SK-N-SH treated with all-trans-retinoic acid at 6 μM for 48 hours (cell line): ENCODE measurements at regions not wholly inside any gene's neighbourhood (a gene's known extent, or its start where the extent isn't known, plus 50 kb on each side); places are given as distances from the start of the nearest gene placed in this dataset.

Experiments
- ATAC-seq: fragments of 200-7000 bp; cut with Tn5 transposase; 3 replicates; pipeline ENCODE4 v1.9.1; 2020; ENCODE audit warnings: mild to moderate bottlenecking, moderate library complexity
- ARNTL ChIP-seq: fragments of 450-650 bp; formaldehyde crosslinking; IDR thresholded peaks from 2 replicates; pipeline ENCODE4 v1.5.0; 2020; ENCODE audit warnings: low read depth, mild to moderate bottlenecking, moderate library complexity, borderline replicate concordance
- BACH2 ChIP-seq: fragments of 250-450 bp; sonication (Bioruptor Pico); IDR thresholded peaks from 2 replicates; pipeline ENCODE4 v1.9.0; 2021; ENCODE audit warnings: mild to moderate bottlenecking, borderline replicate concordance
- CSDC2 ChIP-seq: fragments of 250-450 bp; sonication (Bioruptor Pico); IDR thresholded peaks from 2 replicates; pipeline ENCODE4 v1.5.0; 2020; ENCODE audit warnings: mild to moderate bottlenecking, moderate library complexity
- ESRRG ChIP-seq: fragments of 250-450 bp; sonication (Bioruptor Pico); IDR thresholded peaks from 2 replicates; pipeline ENCODE4 v1.6.1; 2021; ENCODE audit warnings: mild to moderate bottlenecking
- GLIS3 ChIP-seq: fragments of 250-450 bp; sonication (Bioruptor Pico); IDR thresholded peaks from 2 replicates; pipeline ENCODE4 v1.5.0; 2020; ENCODE audit warnings: mild to moderate bottlenecking, moderate library complexity
- ISL1 ChIP-seq: fragments of 250-450 bp; sonication (Bioruptor Pico); IDR thresholded peaks from 2 replicates; pipeline ENCODE4 v2.1.2; 2022; ENCODE audit warnings: mild to moderate bottlenecking, moderate library complexity
- OSR1 ChIP-seq: fragments of 250-450 bp; sonication (Bioruptor Pico); IDR thresholded peaks from 2 replicates; pipeline ENCODE4 v1.8.0; 2022; ENCODE audit warnings: moderate library complexity, mild to moderate bottlenecking, inconsistent platforms
- PPARA ChIP-seq: fragments of 250-450 bp; sonication (Bioruptor Pico); IDR thresholded peaks from 2 replicates; pipeline ENCODE4 v1.5.0; 2020; ENCODE audit warnings: mild to moderate bottlenecking, borderline replicate concordance
- RARB ChIP-seq: fragments of 250-450 bp; sonication (Bioruptor Pico); IDR thresholded peaks from 2 replicates; pipeline ENCODE4 v1.8.0; 2021; ENCODE audit warnings: mild to moderate bottlenecking, moderate library complexity
- SNAI2 ChIP-seq: fragments of 250-450 bp; sonication (Bioruptor Pico); IDR thresholded peaks from 2 replicates; pipeline ENCODE4 v1.5.0; 2020; ENCODE audit warnings: mild to moderate bottlenecking, moderate library complexity
- TCF4 ChIP-seq: fragments of 250-450 bp; sonication (Bioruptor Pico); IDR thresholded peaks from 2 replicates; pipeline ENCODE4 v1.8.0; 2021; ENCODE audit warnings: mild to moderate bottlenecking, moderate library complexity, borderline replicate concordance
- TOX ChIP-seq: fragments of 250-450 bp; sonication (Bioruptor Pico); IDR thresholded peaks from 2 replicates; pipeline ENCODE4 v1.8.0; 2021; ENCODE audit warnings: mild to moderate bottlenecking, moderate library complexity, borderline replicate concordance
- ZC3H10 ChIP-seq: fragments of 250-450 bp; sonication (Bioruptor Pico); IDR thresholded peaks from 2 replicates; pipeline ENCODE4 v1.5.1; 2021; ENCODE audit warnings: mild to moderate bottlenecking, moderate library complexity
- ZFP3 ChIP-seq: fragments of 250-450 bp; sonication (Bioruptor Pico); IDR thresholded peaks from 2 replicates; pipeline ENCODE4 v1.5.0; 2020; ENCODE audit warnings: mild to moderate bottlenecking, moderate library complexity
- ZFP30 ChIP-seq: fragments of 450-650 bp; formaldehyde crosslinking; IDR thresholded peaks from 2 replicates; pipeline ENCODE4 v1.5.0; 2022; ENCODE audit warnings: mild to moderate bottlenecking, moderate library complexity
- ZNF565 ChIP-seq: fragments of 450-650 bp; formaldehyde crosslinking; conservative IDR thresholded peaks from 2 replicates; pipeline ENCODE4 v1.5.0; 2020; ENCODE audit warnings: low read depth, mild to moderate bottlenecking, moderate library complexity
- ZNF70 ChIP-seq: fragments of 450-650 bp; formaldehyde crosslinking; IDR thresholded peaks from 2 replicates; pipeline ENCODE4 v1.5.0; 2020; ENCODE audit warnings: mild to moderate bottlenecking, moderate library complexity
- ZNF8 ChIP-seq: fragments of 450-650 bp; formaldehyde crosslinking; IDR thresholded peaks from 2 replicates; pipeline ENCODE4 v1.5.0; 2020; ENCODE audit warnings: mild to moderate bottlenecking, moderate library complexity
- TF ChIP-seq, protein P1 (sequence below): fragments of 250-450 bp; sonication (Bioruptor Pico); IDR thresholded peaks from 2 replicates; pipeline ENCODE4 v1.5.1; 2020; ENCODE audit warnings: low read depth, mild to moderate bottlenecking, moderate library complexity
- TF ChIP-seq, protein P2 (sequence below): fragments of 250-450 bp; sonication (Bioruptor Pico); IDR thresholded peaks from 2 replicates; pipeline ENCODE4 v1.8.0; 2020; ENCODE audit warnings: mild to moderate bottlenecking, moderate library complexity, borderline replicate concordance
- TF ChIP-seq, protein P3 (sequence below): fragments of 250-450 bp; sonication (Bioruptor Pico); IDR thresholded peaks from 2 replicates; pipeline ENCODE4 v1.5.0; 2020; ENCODE audit warnings: mild to moderate bottlenecking, moderate library complexity
- TF ChIP-seq, protein P4 (sequence below): fragments of 250-450 bp; sonication (Bioruptor Pico); IDR thresholded peaks from 2 replicates; pipeline ENCODE4 v1.5.1; 2021; ENCODE audit warnings: mild to moderate bottlenecking, moderate library complexity
- TF ChIP-seq, protein P5 (sequence below): fragments of 250-450 bp; sonication (Bioruptor Pico); IDR thresholded peaks from 2 replicates; pipeline ENCODE4 v1.8.0; 2021; ENCODE audit warnings: low read depth, mild to moderate bottlenecking, moderate library complexity, borderline replicate concordance

DNA sequence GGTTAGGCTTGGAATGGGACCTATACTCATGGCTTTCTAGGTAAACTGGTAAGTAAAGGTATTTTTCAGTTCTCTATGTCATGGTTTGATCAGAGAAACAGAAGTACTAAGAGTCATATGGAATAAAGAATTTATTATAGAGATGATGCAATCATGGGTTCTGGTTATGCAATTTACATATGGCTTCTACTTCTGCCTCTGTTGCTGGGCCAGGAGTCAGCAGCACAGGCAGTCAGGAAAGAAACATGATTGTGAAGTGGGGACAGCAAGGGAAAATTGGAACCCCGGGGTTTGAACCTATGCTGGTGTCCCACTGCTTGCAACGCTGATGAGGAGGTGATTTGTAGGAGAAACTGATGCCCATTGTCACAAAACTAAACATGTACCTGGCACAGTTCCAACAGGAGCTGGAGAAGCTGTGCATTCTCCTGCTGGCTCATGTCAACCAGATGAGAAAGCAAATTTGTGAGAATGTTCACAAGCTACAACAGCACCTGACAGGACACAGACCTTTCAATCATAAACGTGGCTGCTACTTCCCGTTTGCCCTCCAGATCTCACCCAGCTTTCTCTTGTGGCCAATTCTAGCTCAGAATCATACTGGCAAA is 887.1 kb downstream of the TFAP2A start:
- TF ChIP-seq SNAI2 (CRISPR knock-in tag): no peak
- TF ChIP-seq, protein P1, sequence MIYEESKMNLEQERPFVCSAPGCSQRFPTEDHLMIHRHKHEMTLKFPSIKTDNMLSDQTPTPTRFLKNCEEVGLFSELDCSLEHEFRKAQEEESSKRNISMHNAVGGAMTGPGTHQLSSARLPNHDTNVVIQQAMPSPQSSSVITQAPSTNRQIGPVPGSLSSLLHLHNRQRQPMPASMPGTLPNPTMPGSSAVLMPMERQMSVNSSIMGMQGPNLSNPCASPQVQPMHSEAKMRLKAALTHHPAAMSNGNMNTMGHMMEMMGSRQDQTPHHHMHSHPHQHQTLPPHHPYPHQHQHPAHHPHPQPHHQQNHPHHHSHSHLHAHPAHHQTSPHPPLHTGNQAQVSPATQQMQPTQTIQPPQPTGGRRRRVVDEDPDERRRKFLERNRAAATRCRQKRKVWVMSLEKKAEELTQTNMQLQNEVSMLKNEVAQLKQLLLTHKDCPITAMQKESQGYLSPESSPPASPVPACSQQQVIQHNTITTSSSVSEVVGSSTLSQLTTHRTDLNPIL: no peak
- no peak for TF ChIP-seq TOX (CRISPR knock-in tag)
- TF ChIP-seq ZFP3 (CRISPR knock-in tag): no peak
- TF ChIP-seq, protein P2, sequence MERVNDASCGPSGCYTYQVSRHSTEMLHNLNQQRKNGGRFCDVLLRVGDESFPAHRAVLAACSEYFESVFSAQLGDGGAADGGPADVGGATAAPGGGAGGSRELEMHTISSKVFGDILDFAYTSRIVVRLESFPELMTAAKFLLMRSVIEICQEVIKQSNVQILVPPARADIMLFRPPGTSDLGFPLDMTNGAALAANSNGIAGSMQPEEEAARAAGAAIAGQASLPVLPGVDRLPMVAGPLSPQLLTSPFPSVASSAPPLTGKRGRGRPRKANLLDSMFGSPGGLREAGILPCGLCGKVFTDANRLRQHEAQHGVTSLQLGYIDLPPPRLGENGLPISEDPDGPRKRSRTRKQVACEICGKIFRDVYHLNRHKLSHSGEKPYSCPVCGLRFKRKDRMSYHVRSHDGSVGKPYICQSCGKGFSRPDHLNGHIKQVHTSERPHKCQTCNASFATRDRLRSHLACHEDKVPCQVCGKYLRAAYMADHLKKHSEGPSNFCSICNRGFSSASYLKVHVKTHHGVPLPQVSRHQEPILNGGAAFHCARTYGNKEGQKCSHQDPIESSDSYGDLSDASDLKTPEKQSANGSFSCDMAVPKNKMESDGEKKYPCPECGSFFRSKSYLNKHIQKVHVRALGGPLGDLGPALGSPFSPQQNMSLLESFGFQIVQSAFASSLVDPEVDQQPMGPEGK (CRISPR knock-in tag): no peak
- TF ChIP-seq PPARA (CRISPR knock-in tag): no peak
- TF ChIP-seq ISL1 (CRISPR knock-in tag): no peak
- TF ChIP-seq ZNF565 (CRISPR knock-in tag): no peak
- TF ChIP-seq ZC3H10 (CRISPR knock-in tag): no peak
- no peak for TF ChIP-seq ZNF70 (CRISPR knock-in tag)
- TF ChIP-seq BACH2 (CRISPR knock-in tag): no peak
- TF ChIP-seq, protein P3, sequence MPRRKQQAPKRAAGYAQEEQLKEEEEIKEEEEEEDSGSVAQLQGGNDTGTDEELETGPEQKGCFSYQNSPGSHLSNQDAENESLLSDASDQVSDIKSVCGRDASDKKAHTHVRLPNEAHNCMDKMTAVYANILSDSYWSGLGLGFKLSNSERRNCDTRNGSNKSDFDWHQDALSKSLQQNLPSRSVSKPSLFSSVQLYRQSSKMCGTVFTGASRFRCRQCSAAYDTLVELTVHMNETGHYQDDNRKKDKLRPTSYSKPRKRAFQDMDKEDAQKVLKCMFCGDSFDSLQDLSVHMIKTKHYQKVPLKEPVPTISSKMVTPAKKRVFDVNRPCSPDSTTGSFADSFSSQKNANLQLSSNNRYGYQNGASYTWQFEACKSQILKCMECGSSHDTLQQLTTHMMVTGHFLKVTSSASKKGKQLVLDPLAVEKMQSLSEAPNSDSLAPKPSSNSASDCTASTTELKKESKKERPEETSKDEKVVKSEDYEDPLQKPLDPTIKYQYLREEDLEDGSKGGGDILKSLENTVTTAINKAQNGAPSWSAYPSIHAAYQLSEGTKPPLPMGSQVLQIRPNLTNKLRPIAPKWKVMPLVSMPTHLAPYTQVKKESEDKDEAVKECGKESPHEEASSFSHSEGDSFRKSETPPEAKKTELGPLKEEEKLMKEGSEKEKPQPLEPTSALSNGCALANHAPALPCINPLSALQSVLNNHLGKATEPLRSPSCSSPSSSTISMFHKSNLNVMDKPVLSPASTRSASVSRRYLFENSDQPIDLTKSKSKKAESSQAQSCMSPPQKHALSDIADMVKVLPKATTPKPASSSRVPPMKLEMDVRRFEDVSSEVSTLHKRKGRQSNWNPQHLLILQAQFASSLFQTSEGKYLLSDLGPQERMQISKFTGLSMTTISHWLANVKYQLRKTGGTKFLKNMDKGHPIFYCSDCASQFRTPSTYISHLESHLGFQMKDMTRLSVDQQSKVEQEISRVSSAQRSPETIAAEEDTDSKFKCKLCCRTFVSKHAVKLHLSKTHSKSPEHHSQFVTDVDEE (CRISPR knock-in tag): no peak
- no peak for TF ChIP-seq RARB
- no peak for TF ChIP-seq CSDC2 (CRISPR knock-in tag)
- no peak for TF ChIP-seq TCF4
- TF ChIP-seq ZFP30: no peak
- no peak for TF ChIP-seq ZNF8
- ATAC-seq: no peak

DNA sequence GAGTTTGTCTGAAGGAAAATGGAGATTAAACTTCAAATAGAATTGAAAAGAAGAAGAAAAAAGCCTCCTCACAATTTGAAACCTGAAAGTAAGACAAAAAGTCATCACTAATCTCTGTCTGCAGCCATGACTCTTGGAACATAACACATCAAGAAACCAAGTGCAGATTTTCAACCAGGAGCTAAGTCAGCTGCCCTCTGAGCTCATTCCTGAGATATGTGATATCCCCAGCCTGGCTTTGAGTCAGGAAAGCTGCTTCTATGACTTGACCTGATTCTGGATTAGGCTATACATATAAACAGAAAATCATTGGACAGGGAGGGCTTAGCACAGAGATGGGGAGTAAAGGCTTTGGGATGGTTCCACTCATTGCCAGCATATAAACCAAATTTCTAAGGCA is 891.4 kb downstream of the TFAP2A start:
- TF ChIP-seq ZFP3 (CRISPR knock-in tag) (no peak), CSDC2 (CRISPR knock-in tag) (no peak), ARNTL (CRISPR knock-in tag) (no peak), PPARA (CRISPR knock-in tag) (no peak), GLIS3 (CRISPR knock-in tag) (no peak), SNAI2 (CRISPR knock-in tag) (no peak), ZNF70 (CRISPR knock-in tag) (no peak), ZC3H10 (CRISPR knock-in tag) (no peak), ZFP30 (no peak), ESRRG (CRISPR knock-in tag) (no peak), ISL1 (CRISPR knock-in tag) (no peak), RARB (no peak), OSR1 (CRISPR knock-in tag) (no peak), ZNF8 (no peak)
- TF ChIP-seq, protein P3 (CRISPR knock-in tag): no peak
- TF ChIP-seq, protein P4, sequence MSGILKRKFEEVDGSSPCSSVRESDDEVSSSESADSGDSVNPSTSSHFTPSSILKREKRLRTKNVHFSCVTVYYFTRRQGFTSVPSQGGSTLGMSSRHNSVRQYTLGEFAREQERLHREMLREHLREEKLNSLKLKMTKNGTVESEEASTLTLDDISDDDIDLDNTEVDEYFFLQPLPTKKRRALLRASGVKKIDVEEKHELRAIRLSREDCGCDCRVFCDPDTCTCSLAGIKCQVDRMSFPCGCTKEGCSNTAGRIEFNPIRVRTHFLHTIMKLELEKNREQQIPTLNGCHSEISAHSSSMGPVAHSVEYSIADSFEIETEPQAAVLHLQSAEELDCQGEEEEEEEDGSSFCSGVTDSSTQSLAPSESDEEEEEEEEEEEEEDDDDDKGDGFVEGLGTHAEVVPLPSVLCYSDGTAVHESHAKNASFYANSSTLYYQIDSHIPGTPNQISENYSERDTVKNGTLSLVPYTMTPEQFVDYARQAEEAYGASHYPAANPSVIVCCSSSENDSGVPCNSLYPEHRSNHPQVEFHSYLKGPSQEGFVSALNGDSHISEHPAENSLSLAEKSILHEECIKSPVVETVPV (CRISPR knock-in tag): no peak
- TF ChIP-seq, protein P1: no peak
- TF ChIP-seq, protein P5, sequence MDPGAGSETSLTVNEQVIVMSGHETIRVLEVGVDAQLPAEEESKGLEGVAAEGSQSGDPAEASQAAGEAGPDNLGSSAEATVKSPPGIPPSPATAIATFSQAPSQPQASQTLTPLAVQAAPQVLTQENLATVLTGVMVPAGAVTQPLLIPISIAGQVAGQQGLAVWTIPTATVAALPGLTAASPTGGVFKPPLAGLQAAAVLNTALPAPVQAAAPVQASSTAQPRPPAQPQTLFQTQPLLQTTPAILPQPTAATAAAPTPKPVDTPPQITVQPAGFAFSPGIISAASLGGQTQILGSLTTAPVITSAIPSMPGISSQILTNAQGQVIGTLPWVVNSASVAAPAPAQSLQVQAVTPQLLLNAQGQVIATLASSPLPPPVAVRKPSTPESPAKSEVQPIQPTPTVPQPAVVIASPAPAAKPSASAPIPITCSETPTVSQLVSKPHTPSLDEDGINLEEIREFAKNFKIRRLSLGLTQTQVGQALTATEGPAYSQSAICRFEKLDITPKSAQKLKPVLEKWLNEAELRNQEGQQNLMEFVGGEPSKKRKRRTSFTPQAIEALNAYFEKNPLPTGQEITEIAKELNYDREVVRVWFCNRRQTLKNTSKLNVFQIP (CRISPR knock-in tag): no peak
- peak; percentile 78 for ATAC-seq
